Ishikawa (cell line): ENCODE measurements at regions not wholly inside any gene's neighbourhood (a gene's known extent, or its start where the extent isn't known, plus 50 kb on each side); places are given as distances from the start of the nearest gene placed in this dataset.

Experiments used
- MAX ChIP-seq: IDR thresholded peaks from 2 replicates; pipeline ENCODE4 v1.6.1; 2012
- REST ChIP-seq: IDR thresholded peaks from 2 replicates; pipeline ENCODE4 v1.6.1; 2012; ENCODE audit warnings: low read depth, mild to moderate bottlenecking
- TCF12 ChIP-seq: IDR thresholded peaks from 2 replicates; pipeline ENCODE4 v1.6.1; 2012; ENCODE audit warnings: low read depth
- TEAD4 ChIP-seq: IDR thresholded peaks from 2 replicates; pipeline ENCODE4 v1.6.1; 2012
- YY1 ChIP-seq: IDR thresholded peaks from 2 replicates; pipeline ENCODE4 v1.6.1; 2012; ENCODE audit warnings: low read depth

GRCh38 chrX:42955349-42955748, 177.4 kb upstream of the PPP1R2C start:
- TF ChIP-seq MAX (no peak), REST (no peak), TEAD4 (no peak), TCF12 (no peak), YY1 (no peak)
